SK-N-MC (cell line): ENCODE measurements at regions not wholly inside any gene's neighbourhood (a gene's known extent, or its start where the extent isn't known, plus 50 kb on each side); places are given as distances from the start of the nearest gene placed in this dataset.

Experiments used
- EZH2 ChIP-seq: fragments of 200-600 bp; sonication (generic); IDR thresholded peaks from one replicate; pipeline ENCODE4 v1.6.1; 2017; ENCODE audit warnings: antibody characterized with exemption
- FOXP2 ChIP-seq: optimal IDR thresholded peaks from 2 replicates; pipeline ENCODE3; 2011; ENCODE audit warnings: mild to moderate bottlenecking, moderate library complexity; ENCODE audit not compliant: insufficient read depth; ENCODE audit errors: extremely low read length, control extremely low read depth
- POLR2AphosphoS5 ChIP-seq: IDR thresholded peaks from 2 replicates; pipeline ENCODE4 v1.6.1; 2012; ENCODE audit warnings: mild to moderate bottlenecking, low read depth, low read length, borderline replicate concordance

GRCh38 chr12:5377997-5378592, 53.8 kb upstream of the NTF3 start:
- TF ChIP-seq POLR2AphosphoS5 (no peak), EZH2 (no peak), FOXP2 (no peak)
